MCF 10A (cell line): ENCODE measurements at regions not wholly inside any gene's neighbourhood (a gene's known extent, or its start where the extent isn't known, plus 50 kb on each side); places are given as distances from the start of the nearest gene placed in this dataset.

Experiments used
- BruUV-seq: library from RNA; stranded (reverse); fragments of 400-500 nt; replicated peaks from 2 replicates; lab custom pipeline; 2021; lab: Mats Ljungman, UMichigan
- CTCF ChIA-PET: fragments of 300-600 bp; sonication (Branson Sonifier 250); formaldehyde crosslinking; extraction: SDS; loops from one replicate; lab custom pipeline; 2021; ENCODE audit warnings: antibody characterized with exemption, inconsistent platforms; lab: Yijun Ruan, JAX
- POLR2A ChIA-PET: fragments of 300-600, 350-650 bp; sonication (Branson Sonifier 250); formaldehyde crosslinking; extraction: SDS; loops from one replicate; lab custom pipeline; 2020; ENCODE audit warnings: antibody characterized with exemption, inconsistent platforms; lab: Yijun Ruan, JAX
- DNase-seq: peaks from one replicate; pipeline ENCODE4 v3.0.0-alpha.2; 2018; ENCODE audit not compliant: unreplicated experiment
- H3K27ac Mint-ChIP-seq: one replicate; pipeline ENCODE4 v1.8.0; 2022; ENCODE audit warnings: mild to moderate bottlenecking, low read depth, mixed read lengths; ENCODE audit not compliant: unreplicated experiment
- H3K27me3 Mint-ChIP-seq: one replicate; pipeline ENCODE4 v1.8.0; 2022; ENCODE audit warnings: mixed read lengths; ENCODE audit not compliant: insufficient read depth, unreplicated experiment
- H3K36me3 Mint-ChIP-seq: one replicate; pipeline ENCODE4 v1.8.0; 2022; ENCODE audit warnings: mild to moderate bottlenecking, moderate library complexity, mixed read lengths; ENCODE audit not compliant: insufficient read depth, unreplicated experiment
- H3K4me1 Mint-ChIP-seq: one replicate; pipeline ENCODE4 v1.8.0; 2022; ENCODE audit warnings: mixed read lengths; ENCODE audit not compliant: insufficient read depth, unreplicated experiment
- H3K4me3 Mint-ChIP-seq: one replicate; pipeline ENCODE4 v1.8.0; 2022; ENCODE audit warnings: mild to moderate bottlenecking, moderate library complexity, mixed read lengths; ENCODE audit not compliant: unreplicated experiment
- H3K9me3 Mint-ChIP-seq: one replicate; pipeline ENCODE4 v1.8.0; 2022; ENCODE audit warnings: mixed read lengths; ENCODE audit not compliant: unreplicated experiment
- CTCF ChIP-seq: fragments of 200-600 bp; IDR thresholded peaks from one replicate; pipeline ENCODE4 v1.8.0; 2022; ENCODE audit warnings: antibody characterized with exemption, mild to moderate bottlenecking; ENCODE audit not compliant: unreplicated experiment
- intact Hi-C: fragments of 100-400 bp; cut with micrococcal nuclease; formaldehyde crosslinking; loops from 2 replicates; pipeline ENCODE4 v1.14.1; 2022

DNA sequence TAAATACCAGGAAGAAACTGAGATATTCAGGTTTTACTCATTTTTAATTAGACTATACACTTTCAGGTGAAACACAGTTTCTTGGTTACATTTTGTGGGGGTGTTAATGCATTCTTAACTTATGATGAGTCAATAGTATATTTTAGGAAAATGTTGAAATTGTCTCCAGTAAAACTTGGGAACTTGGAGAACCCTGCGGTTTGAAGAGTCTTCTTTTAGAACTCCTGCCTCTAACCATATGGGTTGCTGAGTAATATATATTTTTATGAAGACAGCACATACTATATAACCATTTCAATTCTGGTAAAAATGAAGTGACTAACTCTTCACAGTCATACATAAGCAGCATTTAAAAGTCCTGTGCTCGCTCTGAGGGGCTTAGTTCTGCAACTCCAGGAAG is 308.2 kb upstream of the LRATD1 start:
- intact Hi-C loops = no loop called here
- Mint-ChIP-seq H3K36me3 (no peaks in the 10 kb centered on the region), H3K9me3 (peaks cover 9% of the 10 kb centered on the region), H3K27ac (no peak overlapping the region), H3K27me3 (no peaks in the 10 kb centered on the region), H3K4me3 (no peak overlapping the region), H3K4me1 (peaks cover 14% of the 10 kb centered on the region)
- ChIA-PET POLR2A (interaction anchor here (1.4 kb wide), 1 partner anchor 10 kb away, joined by 5 read pairs; no protein-coding TSS in a partner anchor), CTCF (interaction anchor here (1.2 kb wide), 1 partner anchor 86 kb away, joined by 5 read pairs; no protein-coding TSS in a partner anchor)
- BruUV-seq = no TSS peak
- DNase-seq = peak; percentile 71
- no peak for TF ChIP-seq CTCF

DNA sequence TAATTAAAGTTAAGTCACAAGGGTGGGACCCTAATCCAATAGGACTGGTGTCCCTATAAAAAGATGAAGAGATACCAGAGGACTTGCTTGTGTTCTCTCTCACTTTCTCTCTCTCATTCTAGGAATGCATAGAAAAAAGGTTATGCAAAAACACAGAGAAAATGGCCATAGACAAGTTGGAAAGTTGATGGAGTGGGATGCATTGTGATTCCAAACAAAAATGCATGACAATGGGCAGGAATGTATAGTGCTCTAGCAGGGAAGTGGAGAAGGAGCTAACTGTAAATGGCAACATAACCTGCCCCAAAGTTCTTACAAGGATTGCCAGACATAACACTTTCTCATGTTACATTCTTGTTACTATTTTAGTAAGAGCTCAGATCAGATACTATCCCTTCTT is 301.6 kb upstream of the LRATD1 start:
- no peak for TF ChIP-seq CTCF
- no peaks in the 10 kb centered on the region for H3K27me3 Mint-ChIP-seq
- ChIA-PET POLR2A (no interaction called here), CTCF (interaction anchor here (0.6 kb wide), 1 partner anchor 1514 kb away, joined by 4 read pairs; no protein-coding TSS in a partner anchor)
- no peaks in the 10 kb centered on the region for H3K36me3 Mint-ChIP-seq
- intact Hi-C loops = no loop called here
- no TSS peak for BruUV-seq
- no peak overlapping the region for H3K4me3 Mint-ChIP-seq
- no peak overlapping the region for H3K27ac Mint-ChIP-seq
- H3K4me1 Mint-ChIP-seq = no peaks in the 10 kb centered on the region
- DNase-seq = no peak
- peaks cover 9% of the 10 kb centered on the region for H3K9me3 Mint-ChIP-seq

- ChIA-PET POLR2A (no interaction called here), CTCF (no interaction called here)
- no peak overlapping the region for H3K27ac Mint-ChIP-seq
- H3K4me3 Mint-ChIP-seq = no peak overlapping the region
- no peaks in the 10 kb centered on the region for H3K4me1 Mint-ChIP-seq
- no peak for TF ChIP-seq CTCF
- intact Hi-C loops = no loop called here
- no peaks in the 10 kb centered on the region for H3K36me3 Mint-ChIP-seq
- no peak for DNase-seq
- no peaks in the 10 kb centered on the region for H3K27me3 Mint-ChIP-seq
- BruUV-seq = no TSS peak
- H3K9me3 Mint-ChIP-seq = no peaks in the 10 kb centered on the region
Measured at GRCh38 chr2:14336759-14337382, 295.6 kb upstream of the LRATD1 start.

- peak; percentile 11 for DNase-seq
- POLR2A ChIA-PET = no interaction called here
- TF ChIP-seq CTCF = no peak
- H3K4me1 Mint-ChIP-seq = no peaks in the 10 kb centered on the region
- no peaks in the 10 kb centered on the region for H3K27me3 Mint-ChIP-seq
- intact Hi-C loops = no loop called here
- H3K9me3 Mint-ChIP-seq = no peaks in the 10 kb centered on the region
- no peak overlapping the region for H3K4me3 Mint-ChIP-seq
- BruUV-seq = no TSS peak
- CTCF ChIA-PET = no interaction called here
- H3K36me3 Mint-ChIP-seq = no peaks in the 10 kb centered on the region
- no peak overlapping the region for H3K27ac Mint-ChIP-seq
Measured at GRCh38 chr2:14340703-14341102, 291.8 kb upstream of the LRATD1 start.
